HG03575 (cell line): ENCODE measurements at regions not wholly inside any gene's neighbourhood (a gene's known extent, or its start where the extent isn't known, plus 50 kb on each side); places are given as distances from the start of the nearest gene placed in this dataset.

Experiments used
- ATAC-seq: cut with Tn5 transposase; IDR thresholded peaks from one replicate; pipeline ENCODE4 v1.9.1; 2021; ENCODE audit not compliant: unreplicated experiment, insufficient number of reproducible peaks, low FRiP score; ENCODE audit errors: extremely low read depth

DNA sequence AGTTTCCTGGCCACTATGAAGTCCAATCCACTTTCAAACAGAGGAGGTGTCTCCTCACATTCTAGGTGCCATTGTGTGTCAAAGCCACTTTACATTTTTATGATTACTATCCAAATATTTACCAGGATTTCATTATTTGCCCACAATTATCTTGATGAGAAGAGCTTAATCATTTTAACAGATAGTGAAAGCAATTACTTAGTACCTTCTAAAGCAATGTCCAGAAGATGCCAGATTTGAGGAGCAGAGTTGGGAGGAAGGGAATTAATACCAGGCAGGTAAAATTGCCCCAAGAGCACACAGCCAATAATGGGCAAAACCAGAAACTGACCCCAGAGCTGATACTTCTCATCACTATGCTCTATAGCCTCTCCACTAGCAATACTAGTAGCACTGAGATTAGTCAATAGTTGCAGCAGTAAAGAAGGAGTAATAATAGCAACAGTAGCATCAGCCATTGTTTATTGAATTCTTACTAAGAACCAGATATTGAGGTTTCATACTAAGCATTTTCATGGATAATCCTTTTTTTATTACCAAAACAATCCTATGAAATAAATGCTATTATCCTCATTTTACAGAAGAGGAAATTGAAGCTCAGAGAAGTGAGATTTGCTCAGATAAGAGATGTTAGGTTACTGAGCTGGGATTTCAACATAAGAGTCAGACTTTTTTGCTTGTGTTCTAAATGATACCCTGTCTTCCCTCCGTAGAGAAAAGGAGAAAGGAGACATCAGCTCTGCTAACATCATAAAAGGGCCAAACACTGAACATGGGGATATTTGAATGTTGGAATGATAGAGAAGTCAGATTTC, 509.3 kb upstream of the CFAP20DC start:
- no peak for ATAC-seq

GRCh38 chr3:59555593-59556315, 505.9 kb upstream of the CFAP20DC start:
- no peak for ATAC-seq

- ATAC-seq: no peak
Measured at GRCh38 chr3:59553076-59553475, 503.3 kb upstream of the CFAP20DC start.

DNA sequence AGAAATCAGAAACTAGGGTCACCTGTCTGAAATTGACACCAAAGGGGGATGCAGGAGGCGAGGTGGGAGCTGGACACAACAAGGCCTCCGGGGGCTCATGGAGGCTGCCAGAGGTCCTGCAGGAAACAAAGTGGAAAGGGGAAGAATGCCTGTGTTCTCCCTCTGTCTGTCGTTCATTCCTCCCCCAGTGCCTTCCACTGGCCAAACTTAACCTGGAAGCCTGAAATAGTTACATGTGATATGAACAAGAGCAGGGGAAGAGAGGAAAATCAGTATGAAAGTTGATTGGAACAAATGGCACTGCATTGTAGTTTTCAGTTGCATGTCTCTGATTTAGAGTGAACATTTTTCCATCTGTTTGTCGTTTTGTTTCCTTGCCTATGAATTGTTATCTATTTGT, 502.0 kb upstream of the CFAP20DC start:
- ATAC-seq: no peak

DNA sequence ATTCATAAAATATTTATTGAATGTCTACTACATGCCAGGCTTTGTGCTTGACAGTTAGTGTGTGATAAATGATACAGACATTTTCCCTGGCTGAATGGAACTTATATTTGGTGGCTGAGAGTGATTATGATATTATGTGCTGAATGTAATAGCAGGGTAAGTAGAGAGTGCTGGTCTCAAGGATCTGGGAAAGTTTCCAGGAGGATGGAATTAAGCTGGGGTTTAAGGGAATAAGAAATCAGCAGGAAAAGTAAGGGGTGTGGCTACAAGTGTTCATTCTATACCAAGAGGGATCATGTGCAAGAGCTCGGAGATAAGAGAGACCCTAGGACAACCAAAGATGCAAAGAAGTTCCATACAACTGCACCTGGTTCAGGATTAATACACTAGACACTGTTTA, 500.1 kb upstream of the CFAP20DC start:
- no peak for ATAC-seq

- ATAC-seq: no peak
Measured at GRCh38 chr3:59547874-59548273, 498.0 kb upstream of the CFAP20DC start.

- no peak for ATAC-seq
Measured at GRCh38 chr3:59546522-59546921, 496.7 kb upstream of the CFAP20DC start.

GRCh38 chr3:59545374-59545773, 495.5 kb upstream of the CFAP20DC start:
- no peak for ATAC-seq

GRCh38 chr3:59542276-59542675, 492.5 kb upstream of the CFAP20DC start:
- no peak for ATAC-seq

DNA sequence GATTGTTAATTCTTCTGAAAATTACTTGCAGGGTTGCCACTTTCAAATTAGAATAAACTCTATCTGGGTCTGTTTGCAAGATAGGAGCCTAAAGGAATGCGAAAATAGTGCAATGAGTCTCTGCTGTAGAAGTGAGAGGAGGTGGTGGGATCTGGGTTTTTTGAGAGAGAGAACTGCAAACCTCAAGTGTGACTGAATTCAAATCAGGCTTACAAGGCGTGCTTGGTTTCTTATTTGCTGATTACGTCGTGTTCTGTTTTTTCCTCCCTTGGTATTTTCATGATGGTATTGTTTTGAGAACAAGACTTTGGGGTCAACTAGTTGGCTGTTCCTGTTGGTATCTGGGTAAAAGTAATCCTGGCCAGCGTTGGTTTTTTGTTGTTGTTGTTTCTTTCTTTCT, 490.9 kb upstream of the CFAP20DC start:
- ATAC-seq: no peak

- ATAC-seq: no peak
Measured at GRCh38 chr3:59540241-59540640, 490.4 kb upstream of the CFAP20DC start.

- ATAC-seq: no peak
Measured at GRCh38 chr3:59538753-59539432, 489.1 kb upstream of the CFAP20DC start.

GRCh38 chr3:59535791-59536221, 486.0 kb upstream of the CFAP20DC start:
- ATAC-seq: no peak

GRCh38 chr3:59531994-59532393, 482.2 kb upstream of the CFAP20DC start:
- ATAC-seq: no peak

GRCh38 chr3:59531066-59531745, 481.4 kb upstream of the CFAP20DC start:
- no peak for ATAC-seq

GRCh38 chr3:59528251-59528650, 478.4 kb upstream of the CFAP20DC start:
- no peak for ATAC-seq

DNA sequence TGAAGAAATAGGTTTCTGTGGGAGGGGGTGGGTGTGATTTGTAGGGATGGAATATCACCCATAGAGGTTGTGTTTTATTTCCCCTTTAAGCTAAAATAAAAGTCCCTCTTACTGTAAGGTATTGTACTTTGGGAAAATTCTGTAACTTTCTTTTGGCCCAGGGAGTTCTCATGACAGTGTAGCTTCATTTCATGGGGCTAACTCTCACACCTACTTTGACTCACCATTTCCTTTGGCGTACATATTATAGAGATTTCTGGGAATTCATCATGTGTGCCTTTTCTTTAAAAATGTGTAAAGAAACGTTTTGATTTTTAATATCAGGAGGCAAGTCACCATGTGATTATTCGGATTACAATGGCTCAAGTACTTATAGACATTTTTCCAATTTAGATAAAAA, 477.7 kb upstream of the CFAP20DC start:
- no peak for ATAC-seq

- ATAC-seq: no peak
Measured at GRCh38 chr3:59526999-59527398, 477.2 kb upstream of the CFAP20DC start.

GRCh38 chr3:59522550-59522949, 472.7 kb upstream of the CFAP20DC start:
- ATAC-seq: no peak
